Esophagus muscularis mucosa (tissue), 4 donors: ENCODE measurements at regions not wholly inside any gene's neighbourhood (a gene's known extent, or its start where the extent isn't known, plus 50 kb on each side); places are given as distances from the start of the nearest gene placed in this dataset.
"Not testable (repeated sequence)": the region's sequence is repeated elsewhere in the genome, so short reads cannot be mapped to it uniquely, and the experiment has no call there.

Source experiments
- DNase-seq: peaks from one replicate; pipeline ENCODE4 v3.0.0-alpha.2; 2017; ENCODE audit errors: extremely low spot score
- H3K27ac ChIP-seq, 4 donors: fragments of 200-600 bp; sonication (generic); replicated peaks in 1 of 4; 1 replicate in 3 of 4; 2 replicates in 1 of 4; pipeline ENCODE4 v1.5.1; 2016 to 2019; ENCODE audit warnings: mild to moderate bottlenecking in 1 of 4
- H3K27me3 ChIP-seq, 4 donors: fragments of 200-600 bp; sonication (generic); one replicate each; pipeline versions ENCODE4 v1.5.1 to v1.6.0; 2016 to 2019
- H3K36me3 ChIP-seq, 4 donors: fragments of 200-600 bp; sonication (generic); one replicate each; pipeline ENCODE4 v1.5.1; 2016 to 2019
- H3K4me1 ChIP-seq, 4 donors: fragments of 200-600 bp; sonication (generic); one replicate each; pipeline ENCODE4 v1.5.1; 2016 to 2019
- H3K4me3 ChIP-seq, 4 donors: fragments of 200-600 bp; sonication (generic); 1 replicate in 2 of 4; 2 replicates in 2 of 4; pipeline ENCODE4 v1.5.1; 2016 to 2019; ENCODE audit warnings: mild to moderate bottlenecking in 4 of 4, moderate library complexity in 1 of 4
- H3K9me3 ChIP-seq, 4 donors: fragments of 200-600 bp; sonication (generic); 1 replicate in 3 of 4; 2 replicates in 1 of 4; pipeline ENCODE4 v1.5.1; 2016 to 2019
- CTCF ChIP-seq, 3 experiments: fragments of 200-600 bp in 2 of 3; fragments of 450-650 bp in 1 of 3; sonication (generic) in 2 of 3; IDR thresholded peaks; one replicate each; pipeline ENCODE4 v1.5.1; 2017 to 2019; ENCODE audit warnings: antibody characterized with exemption in 3 of 3, mild to moderate bottlenecking in 2 of 3, moderate library complexity in 1 of 3
- EP300 ChIP-seq: sonication (generic); formaldehyde crosslinking; IDR thresholded peaks from one replicate; pipeline ENCODE4 v1.6.1; 2017; ENCODE audit warnings: antibody characterized with exemption
- POLR2A ChIP-seq: fragments of 450-650 bp; IDR thresholded peaks from one replicate; pipeline ENCODE4 v1.6.1; 2017; ENCODE audit warnings: antibody characterized with exemption, moderate library complexity, mild to moderate bottlenecking, low read depth
- POLR2AphosphoS5 ChIP-seq, 2 donors: sonication (generic); formaldehyde crosslinking; IDR thresholded peaks; one replicate each; pipeline ENCODE4 v1.6.1; 2017; ENCODE audit warnings: antibody characterized with exemption in 2 of 2
- WGBS: methylation state at CpG from one replicate; pipeline ENCODE4 v1.1.5; 2018; 5-methylcytosine and 5-hydroxymethylcytosine counted together
- intact Hi-C: fragments of 100-400 bp; cut with DNase I; formaldehyde crosslinking; loops from one replicate; pipeline ENCODE4 v1.15.1; 2023

GRCh38 chr4:57187246-57187645 lies 77.1 kb upstream of the IGFBP7 start:
- H3K4me1 ChIP-seq: peaks cover 0 to 19% (median 18%) of the 10 kb centered on the region in 4 donors
- intact Hi-C loops: no loop called here
- no peak overlapping the region for H3K27ac ChIP-seq
- TF ChIP-seq CTCF (IDR thresholded peaks at IDR 0.05) (no peak), POLR2AphosphoS5 (IDR thresholded peaks at IDR 0.05) (no peak), POLR2A (no peak), EP300 (no peak)
- DNase-seq: no peak
- no peaks in the 10 kb centered on the region for H3K27me3 ChIP-seq
- H3K9me3 ChIP-seq: no peaks in the 10 kb centered on the region
- 73% methylated on average over 4 of the region's 4 CpGs for WGBS
- H3K36me3 ChIP-seq: no peaks in the 10 kb centered on the region
- no peak overlapping the region for H3K4me3 ChIP-seq

DNA sequence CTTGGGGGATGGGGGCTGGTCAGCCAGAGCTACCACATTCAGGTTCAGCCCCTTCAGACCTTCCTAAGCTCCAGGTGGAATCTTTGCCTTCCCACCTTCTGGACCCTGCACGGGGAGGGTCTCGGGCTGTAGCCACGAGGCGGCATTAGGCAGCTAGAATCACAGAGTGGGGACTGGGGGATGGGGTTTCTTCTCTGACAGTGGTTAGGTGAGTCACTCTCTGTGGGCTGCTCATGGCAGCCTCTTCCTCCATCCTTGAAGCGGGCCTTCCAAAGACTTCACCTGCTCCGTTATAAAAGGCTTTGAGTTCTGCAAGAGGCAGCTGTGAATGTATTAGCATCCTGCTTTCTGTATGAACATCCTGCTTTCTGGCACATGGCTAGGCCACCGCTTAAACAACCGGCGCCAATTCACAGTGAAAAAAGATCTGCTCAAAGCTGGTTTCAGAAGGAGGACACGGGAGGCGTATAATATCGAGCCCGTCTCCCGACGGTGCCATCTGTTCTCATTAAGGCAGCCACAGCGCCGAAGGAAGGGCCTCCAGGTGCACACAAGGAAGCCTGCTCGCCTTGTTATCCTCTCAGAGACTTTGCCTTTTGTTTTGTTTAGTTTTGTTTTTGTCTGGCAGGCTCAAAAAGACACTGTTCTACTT lies 74.3 kb upstream of the IGFBP7 start:
- Histone ChIP-seq H3K4me3 (no peak overlapping the region), H3K9me3 (no peaks in the 10 kb centered on the region), H3K4me1 (no peaks in the 10 kb centered on the region), H3K27ac (no peak overlapping the region), H3K36me3 (no peaks in the 10 kb centered on the region), H3K27me3 (no peaks in the 10 kb centered on the region)
- no peak for DNase-seq
- 90% methylated on average over 17 of the region's 18 CpGs for WGBS
- TF ChIP-seq CTCF (IDR thresholded peaks at IDR 0.05): no peak
- no peak for TF ChIP-seq POLR2A
- no peak for TF ChIP-seq POLR2AphosphoS5 (IDR thresholded peaks at IDR 0.05)
- no peak for TF ChIP-seq EP300
- intact Hi-C loops: no loop called here

DNA sequence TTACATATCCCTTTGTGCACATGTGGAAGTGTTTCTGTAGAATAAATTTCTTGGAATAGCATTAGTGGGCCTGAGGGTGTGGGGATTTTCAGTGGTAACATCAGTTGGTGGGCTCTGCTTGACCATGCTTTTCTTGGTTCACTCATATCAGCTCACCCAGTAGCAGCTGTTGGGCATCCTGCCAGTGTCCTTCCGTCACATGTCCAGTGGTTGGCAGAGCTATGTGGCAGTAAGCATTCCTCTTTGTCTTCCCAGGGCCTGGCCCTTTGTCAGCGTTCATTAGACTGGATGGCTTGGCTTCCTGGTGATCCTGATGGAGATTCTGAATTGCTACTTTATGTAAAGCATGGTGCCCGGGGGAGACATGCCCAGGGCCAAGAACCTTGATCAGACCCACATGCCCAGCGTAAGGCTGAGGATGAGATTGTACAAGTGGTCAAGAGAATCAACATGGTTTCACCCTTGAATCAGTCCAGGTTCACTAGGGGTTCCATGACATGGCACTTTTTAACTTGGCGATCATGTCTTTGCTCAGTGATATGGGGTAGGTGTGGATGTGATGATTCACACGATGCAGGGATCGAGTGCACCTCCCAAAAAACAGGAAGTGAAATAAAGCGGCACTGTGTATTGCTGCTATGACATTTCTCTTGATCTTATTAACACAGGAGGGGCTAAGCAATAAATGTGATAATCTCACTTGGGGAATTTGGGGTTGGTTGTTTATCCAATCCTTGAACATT lies 72.1 kb upstream of the IGFBP7 start:
- no peak for TF ChIP-seq CTCF (IDR thresholded peaks at IDR 0.05)
- no peak for TF ChIP-seq POLR2AphosphoS5 (IDR thresholded peaks at IDR 0.05)
- TF ChIP-seq EP300: no peak
- no peak for TF ChIP-seq POLR2A
- Histone ChIP-seq H3K27me3 (no peaks in the 10 kb centered on the region), H3K4me1 (no peaks in the 10 kb centered on the region), H3K9me3 (no peaks in the 10 kb centered on the region), H3K36me3 (no peaks in the 10 kb centered on the region), H3K27ac (no peak overlapping the region), H3K4me3 (no peak overlapping the region)
- intact Hi-C loops: no loop called here
- no peak for DNase-seq
- WGBS: 73% methylated on average over 8 of the region's 8 CpGs

DNA sequence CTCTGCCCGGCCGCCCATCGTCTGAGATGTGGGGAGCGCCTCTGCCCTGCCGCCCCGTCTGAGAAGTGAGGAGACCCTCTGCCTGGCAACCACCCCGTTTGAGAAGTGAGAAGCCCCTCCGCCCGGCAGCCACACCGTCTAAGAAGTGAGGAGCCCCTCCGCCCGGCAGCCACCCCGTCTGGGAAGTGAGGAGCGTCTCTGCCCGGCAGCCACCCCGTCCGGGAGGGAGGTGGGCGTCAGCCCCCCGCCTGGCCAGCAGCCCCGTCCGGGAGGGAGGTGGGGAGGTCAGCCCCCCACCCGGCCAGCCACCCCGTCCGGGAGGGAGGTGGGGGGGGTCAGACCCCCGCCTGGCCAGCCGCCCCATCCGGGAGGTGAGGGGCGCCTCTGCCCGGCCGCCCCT lies 63.0 kb upstream of the IGFBP7 start:
- H3K9me3 ChIP-seq, DNase-seq, H3K4me1 ChIP-seq, intact Hi-C loops, H3K4me3 ChIP-seq, H3K27me3 ChIP-seq, H3K36me3 ChIP-seq, H3K27ac ChIP-seq: not testable (repeated sequence)
- 95% methylated on average over 9 of the region's 30 CpGs for WGBS

DNA sequence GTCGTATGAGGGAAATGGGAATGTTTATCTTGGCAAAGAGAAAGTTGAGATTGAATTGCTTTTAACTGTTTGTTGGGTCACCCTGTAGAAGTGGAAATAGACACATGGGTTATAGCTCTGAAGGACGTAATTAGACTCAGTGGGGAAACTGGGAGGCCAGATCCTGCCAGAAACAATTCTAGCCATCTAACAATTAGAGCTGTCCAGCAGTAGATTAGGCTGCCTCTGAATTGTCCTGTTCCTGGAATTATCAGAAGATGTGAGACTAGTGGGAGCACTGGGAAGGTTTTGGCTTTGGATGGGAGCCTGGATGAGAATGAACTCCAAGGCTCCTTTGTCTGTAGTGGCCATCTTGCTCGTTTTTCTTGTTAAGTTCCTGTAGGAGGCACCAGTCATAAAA lies 61.9 kb upstream of the IGFBP7 start:
- no peak for DNase-seq
- H3K36me3 ChIP-seq: no peaks in the 10 kb centered on the region
- no peak for TF ChIP-seq POLR2A
- no peak for TF ChIP-seq EP300
- TF ChIP-seq CTCF (IDR thresholded peaks at IDR 0.05): no peak
- TF ChIP-seq POLR2AphosphoS5 (IDR thresholded peaks at IDR 0.05): no peak
- intact Hi-C loops: no loop called here
- no peak overlapping the region for H3K4me3 ChIP-seq
- no peaks in the 10 kb centered on the region for H3K4me1 ChIP-seq
- H3K27ac ChIP-seq: no peak overlapping the region
- 63% methylated on average over 3 of the region's 3 CpGs for WGBS
- no peaks in the 10 kb centered on the region for H3K9me3 ChIP-seq
- H3K27me3 ChIP-seq: no peaks in the 10 kb centered on the region
